GM12891 (cell line): ENCODE measurements at regions not wholly inside any gene's neighbourhood (a gene's known extent, or its start where the extent isn't known, plus 50 kb on each side); places are given as distances from the start of the nearest gene placed in this dataset.

Experiments
- PAX5 ChIP-seq: IDR thresholded peaks from 2 replicates; pipeline ENCODE4 v1.6.1; 2011; ENCODE audit warnings: low read length, moderate library complexity, mild to moderate bottlenecking; ENCODE audit not compliant: insufficient read depth, severe bottlenecking
- POLR2A ChIP-seq: IDR thresholded peaks from 2 replicates; pipeline ENCODE4 v1.6.1; 2011; ENCODE audit warnings: low read depth, low read length, control low read depth
- POLR2AphosphoS5 ChIP-seq: IDR thresholded peaks from 2 replicates; pipeline ENCODE4 v1.6.1; 2011; ENCODE audit warnings: low read depth, low read length, control low read depth
- POU2F2 ChIP-seq: IDR thresholded peaks from 2 replicates; pipeline ENCODE4 v1.6.1; 2011; ENCODE audit warnings: low read depth, mild to moderate bottlenecking, control low read depth, low read length, moderate library complexity
- SPI1 ChIP-seq: IDR thresholded peaks from 2 replicates; pipeline ENCODE4 v1.6.1; 2011; ENCODE audit warnings: low read depth, low read length, control low read depth
- TAF1 ChIP-seq: IDR thresholded peaks from 2 replicates; pipeline ENCODE4 v1.6.1; 2011; ENCODE audit warnings: low read depth, low read length, control low read depth

GRCh38 chr2:136245211-136245610, 127.3 kb upstream of the CXCR4 start:
- TF ChIP-seq POLR2A, result no peak
- TF ChIP-seq PAX5, result no peak
- TF ChIP-seq POLR2AphosphoS5, result no peak
- TF ChIP-seq SPI1, result no peak
- no peak for TF ChIP-seq TAF1
- no peak for TF ChIP-seq POU2F2
